ENCODE measurements at regions not wholly inside any gene's neighbourhood (a gene's known extent, or its start where the extent isn't known, plus 50 kb on each side); places are given as distances from the start of the nearest gene placed in this dataset.

- Histone ChIP-seq H3K4me3 (ENCODE audit: insufficient read depth, low read length) (no peak overlapping the region), H3K27me3 (ENCODE audit: insufficient read depth, low read length) (no peaks in the 10 kb centered on the region), H3K27ac (ENCODE audit: low read depth, low read length) (no peak overlapping the region), H3K4me2 (ENCODE audit: insufficient read depth, low read length) (no peak overlapping the region), H3K36me3 (ENCODE audit: insufficient read depth, low read length) (no peaks in the 10 kb centered on the region), H4K20me1 (ENCODE audit: insufficient read depth, low read length) (no peaks in the 10 kb centered on the region), H3K4me1 (ENCODE audit: insufficient read depth, low read length) (no peaks in the 10 kb centered on the region), H3K79me2 (ENCODE audit: insufficient read depth, low read length) (no peaks in the 10 kb centered on the region), H3K9me3 (ENCODE audit: low read depth, low read length) (no peaks in the 10 kb centered on the region), H2AFZ (ENCODE audit: low read length) (no peak overlapping the region)
- TF ChIP-seq, protein P1, sequence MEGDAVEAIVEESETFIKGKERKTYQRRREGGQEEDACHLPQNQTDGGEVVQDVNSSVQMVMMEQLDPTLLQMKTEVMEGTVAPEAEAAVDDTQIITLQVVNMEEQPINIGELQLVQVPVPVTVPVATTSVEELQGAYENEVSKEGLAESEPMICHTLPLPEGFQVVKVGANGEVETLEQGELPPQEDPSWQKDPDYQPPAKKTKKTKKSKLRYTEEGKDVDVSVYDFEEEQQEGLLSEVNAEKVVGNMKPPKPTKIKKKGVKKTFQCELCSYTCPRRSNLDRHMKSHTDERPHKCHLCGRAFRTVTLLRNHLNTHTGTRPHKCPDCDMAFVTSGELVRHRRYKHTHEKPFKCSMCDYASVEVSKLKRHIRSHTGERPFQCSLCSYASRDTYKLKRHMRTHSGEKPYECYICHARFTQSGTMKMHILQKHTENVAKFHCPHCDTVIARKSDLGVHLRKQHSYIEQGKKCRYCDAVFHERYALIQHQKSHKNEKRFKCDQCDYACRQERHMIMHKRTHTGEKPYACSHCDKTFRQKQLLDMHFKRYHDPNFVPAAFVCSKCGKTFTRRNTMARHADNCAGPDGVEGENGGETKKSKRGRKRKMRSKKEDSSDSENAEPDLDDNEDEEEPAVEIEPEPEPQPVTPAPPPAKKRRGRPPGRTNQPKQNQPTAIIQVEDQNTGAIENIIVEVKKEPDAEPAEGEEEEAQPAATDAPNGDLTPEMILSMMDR (IDR thresholded peaks at IDR 0.05; ENCODE audit: extremely low read depth, low read depth, low read length) = no peak
- no peak for DNase-seq (ENCODE audit: insufficient read length, low spot score, missing footprints)
Measured at GRCh38 chr13:91291078-91291477, 56.4 kb upstream of the MIR17HG start.

DNA sequence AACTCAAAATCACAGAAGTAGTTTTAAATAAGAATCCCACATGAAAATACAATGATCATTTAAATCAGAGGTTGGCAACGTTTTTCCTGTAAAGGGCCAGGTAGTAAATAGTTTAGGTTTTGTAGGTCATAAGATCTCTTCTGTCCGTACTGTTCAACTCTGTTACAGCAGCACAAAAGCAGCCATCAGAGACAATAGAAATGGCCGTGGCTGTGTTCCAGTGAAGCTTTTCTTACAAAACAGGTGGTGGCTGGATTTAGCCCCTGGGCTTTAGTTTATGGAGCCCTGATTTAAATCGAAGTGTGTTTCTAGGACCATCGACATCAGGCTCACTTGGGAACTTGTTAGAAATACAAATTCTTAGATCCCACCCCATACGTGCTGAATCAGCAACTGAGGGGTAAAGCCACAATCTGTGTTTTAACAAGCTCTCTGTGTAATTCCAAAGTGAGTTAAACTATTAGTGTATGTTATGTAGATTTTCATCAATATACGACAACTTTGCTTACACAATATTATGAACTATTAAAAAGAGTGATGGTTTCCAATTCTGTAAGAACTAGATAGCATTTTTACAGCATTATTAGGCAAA, 54.8 kb upstream of the MIR17HG start:
- no peaks in the 10 kb centered on the region for H3K36me3 ChIP-seq (ENCODE audit: insufficient read depth, low read length)
- H3K9me3 ChIP-seq (ENCODE audit: low read depth, low read length) = no peaks in the 10 kb centered on the region
- H3K27ac ChIP-seq (ENCODE audit: low read depth, low read length) = no peak overlapping the region
- no peaks in the 10 kb centered on the region for H3K27me3 ChIP-seq (ENCODE audit: insufficient read depth, low read length)
- no peak overlapping the region for H3K4me2 ChIP-seq (ENCODE audit: insufficient read depth, low read length)
- H3K79me2 ChIP-seq (ENCODE audit: insufficient read depth, low read length) = no peaks in the 10 kb centered on the region
- TF ChIP-seq, protein P1 (IDR thresholded peaks at IDR 0.05; ENCODE audit: extremely low read depth, low read depth, low read length) = no peak
- no peak overlapping the region for H3K4me3 ChIP-seq (ENCODE audit: insufficient read depth, low read length)
- no peaks in the 10 kb centered on the region for H3K4me1 ChIP-seq (ENCODE audit: insufficient read depth, low read length)
- H4K20me1 ChIP-seq (ENCODE audit: insufficient read depth, low read length) = no peaks in the 10 kb centered on the region
- DNase-seq (ENCODE audit: insufficient read length, low spot score, missing footprints) = no peak
- no peak overlapping the region for H2AFZ ChIP-seq (ENCODE audit: low read length)

DNA sequence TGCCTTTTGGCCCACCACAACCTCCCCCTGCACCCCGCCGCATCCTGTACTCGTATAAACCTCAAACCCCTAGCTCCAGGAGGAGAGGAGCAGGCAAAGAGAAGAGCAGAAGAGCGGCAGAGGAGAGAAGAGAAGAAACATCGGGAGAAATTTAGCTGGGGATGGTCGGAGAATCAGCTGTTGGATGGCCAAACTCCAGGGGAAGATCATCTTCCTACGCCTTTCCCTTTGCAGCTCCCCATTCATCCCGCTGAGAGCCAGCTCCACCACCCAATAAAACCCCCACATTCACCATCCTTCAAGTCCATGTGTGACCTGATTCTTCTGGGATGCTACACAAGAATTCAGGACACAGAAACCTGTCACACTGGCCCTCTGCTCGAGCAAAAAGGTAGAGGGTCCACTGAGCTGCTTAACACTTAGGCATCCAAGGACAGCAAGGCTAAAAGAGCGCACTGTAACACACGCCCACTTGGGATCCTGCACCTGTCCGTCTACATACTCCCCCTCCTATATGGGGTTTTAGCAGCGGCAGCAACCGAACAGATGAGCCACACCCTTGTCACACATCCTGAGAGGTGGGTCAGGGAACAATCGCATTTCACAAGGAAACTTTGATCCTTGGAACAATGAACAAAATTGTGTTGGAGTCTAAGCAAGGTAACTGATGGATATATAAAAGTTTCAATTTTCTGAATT, 51.6 kb upstream of the MIR17HG start:
- DNase-seq (ENCODE audit: insufficient read length, low spot score, missing footprints) = no peak
- Histone ChIP-seq H3K4me2 (ENCODE audit: insufficient read depth, low read length) (no peak overlapping the region), H3K9me3 (ENCODE audit: low read depth, low read length) (no peaks in the 10 kb centered on the region), H3K27me3 (ENCODE audit: insufficient read depth, low read length) (no peaks in the 10 kb centered on the region), H4K20me1 (ENCODE audit: insufficient read depth, low read length) (no peaks in the 10 kb centered on the region), H3K36me3 (ENCODE audit: insufficient read depth, low read length) (no peaks in the 10 kb centered on the region), H3K4me1 (ENCODE audit: insufficient read depth, low read length) (no peaks in the 10 kb centered on the region), H2AFZ (ENCODE audit: low read length) (no peak overlapping the region), H3K27ac (ENCODE audit: low read depth, low read length) (no peak overlapping the region), H3K79me2 (ENCODE audit: insufficient read depth, low read length) (no peaks in the 10 kb centered on the region), H3K4me3 (ENCODE audit: insufficient read depth, low read length) (no peak overlapping the region)
- TF ChIP-seq, protein P1 (IDR thresholded peaks at IDR 0.05; ENCODE audit: extremely low read depth, low read depth, low read length) = no peak

GRCh38 chr13:91297503-91297902, 50.0 kb upstream of the MIR17HG start:
- H3K4me1 ChIP-seq (ENCODE audit: insufficient read depth, low read length) = no peaks in the 10 kb centered on the region
- no peak overlapping the region for H2AFZ ChIP-seq (ENCODE audit: low read length)
- TF ChIP-seq, protein P1 (IDR thresholded peaks at IDR 0.05; ENCODE audit: extremely low read depth, low read depth, low read length) = no peak
- no peaks in the 10 kb centered on the region for H3K36me3 ChIP-seq (ENCODE audit: insufficient read depth, low read length)
- H3K9me3 ChIP-seq (ENCODE audit: low read depth, low read length) = no peaks in the 10 kb centered on the region
- no peak for DNase-seq (ENCODE audit: insufficient read length, low spot score, missing footprints)
- H3K27me3 ChIP-seq (ENCODE audit: insufficient read depth, low read length) = no peaks in the 10 kb centered on the region
- no peak overlapping the region for H3K27ac ChIP-seq (ENCODE audit: low read depth, low read length)
- no peaks in the 10 kb centered on the region for H3K79me2 ChIP-seq (ENCODE audit: insufficient read depth, low read length)
- H3K4me3 ChIP-seq (ENCODE audit: insufficient read depth, low read length) = no peak overlapping the region
- no peak overlapping the region for H3K4me2 ChIP-seq (ENCODE audit: insufficient read depth, low read length)
- no peaks in the 10 kb centered on the region for H4K20me1 ChIP-seq (ENCODE audit: insufficient read depth, low read length)

Data from osteoblast (primary cell).